ENCODE measurements at regions not wholly inside any gene's neighbourhood (a gene's known extent, or its start where the extent isn't known, plus 50 kb on each side); places are given as distances from the start of the nearest gene placed in this dataset.

DNA sequence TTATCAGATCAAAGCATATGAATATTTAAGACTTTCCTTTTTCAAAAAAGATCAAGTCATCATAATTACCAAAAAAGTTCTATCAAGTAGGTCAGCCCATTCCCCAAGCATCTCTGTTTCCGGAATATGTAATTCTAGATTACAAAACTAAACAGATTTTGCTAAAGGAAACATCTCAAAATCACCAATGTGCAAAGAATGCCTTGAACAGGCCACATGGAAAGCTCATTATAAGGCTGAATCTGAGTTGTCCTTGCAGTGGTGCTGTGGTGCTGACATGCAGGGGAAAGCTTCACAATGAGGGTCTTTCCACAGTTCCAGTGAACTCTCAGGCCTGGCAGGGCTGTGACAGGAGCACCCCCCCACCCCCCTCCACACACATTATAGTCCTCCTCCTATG lies 240.9 kb downstream of the OMA1 start:
- TF ChIP-seq POLR2A (IDR thresholded peaks at IDR 0.05; ENCODE audit: low read depth, low read length) = no peak
- no peak for TF ChIP-seq POLR2AphosphoS5 (IDR thresholded peaks at IDR 0.05; ENCODE audit: low read depth, low read length)
